Thyroid gland (tissue), 4 donors: ENCODE measurements at regions not wholly inside any gene's neighbourhood (a gene's known extent, or its start where the extent isn't known, plus 50 kb on each side); places are given as distances from the start of the nearest gene placed in this dataset.

Experiments
- CTCF ChIP-seq, 6 experiments: fragments of 200-600 bp in 3 of 6; fragments of 450-650 bp in 3 of 6; sonication (generic) in 3 of 6; IDR thresholded peaks; one replicate each; pipeline ENCODE4 v1.5.1; 2016 to 2019; ENCODE audit warnings: antibody characterized with exemption in 6 of 6, mild to moderate bottlenecking in 2 of 6, inconsistent platforms in 1 of 6, moderate library complexity in 1 of 6
- POLR2A ChIP-seq, 2 donors: fragments of 450-650 bp; IDR thresholded peaks; one replicate each; pipeline ENCODE4 v1.6.1; 2017; ENCODE audit warnings: antibody characterized with exemption in 2 of 2, mild to moderate bottlenecking in 2 of 2, moderate library complexity in 1 of 2

- TF ChIP-seq CTCF (IDR thresholded peaks at IDR 0.05) (no peak), POLR2A (IDR thresholded peaks at IDR 0.05) (no peak)
Observed at GRCh38 chr7:83267141-83267631, 104.5 kb upstream of the PCLO start.
